GM12872 (cell line): ENCODE measurements at regions not wholly inside any gene's neighbourhood (a gene's known extent, or its start where the extent isn't known, plus 50 kb on each side); places are given as distances from the start of the nearest gene placed in this dataset.

ENCODE experiments used
- TF ChIP-seq, protein P1 (sequence below): IDR thresholded peaks from 3 replicates; pipeline ENCODE4 v1.5.1; 2011; ENCODE audit warnings: low read depth, mild to moderate bottlenecking, low read length, moderate library complexity; ENCODE audit not compliant: insufficient read depth

- TF ChIP-seq, protein P1, sequence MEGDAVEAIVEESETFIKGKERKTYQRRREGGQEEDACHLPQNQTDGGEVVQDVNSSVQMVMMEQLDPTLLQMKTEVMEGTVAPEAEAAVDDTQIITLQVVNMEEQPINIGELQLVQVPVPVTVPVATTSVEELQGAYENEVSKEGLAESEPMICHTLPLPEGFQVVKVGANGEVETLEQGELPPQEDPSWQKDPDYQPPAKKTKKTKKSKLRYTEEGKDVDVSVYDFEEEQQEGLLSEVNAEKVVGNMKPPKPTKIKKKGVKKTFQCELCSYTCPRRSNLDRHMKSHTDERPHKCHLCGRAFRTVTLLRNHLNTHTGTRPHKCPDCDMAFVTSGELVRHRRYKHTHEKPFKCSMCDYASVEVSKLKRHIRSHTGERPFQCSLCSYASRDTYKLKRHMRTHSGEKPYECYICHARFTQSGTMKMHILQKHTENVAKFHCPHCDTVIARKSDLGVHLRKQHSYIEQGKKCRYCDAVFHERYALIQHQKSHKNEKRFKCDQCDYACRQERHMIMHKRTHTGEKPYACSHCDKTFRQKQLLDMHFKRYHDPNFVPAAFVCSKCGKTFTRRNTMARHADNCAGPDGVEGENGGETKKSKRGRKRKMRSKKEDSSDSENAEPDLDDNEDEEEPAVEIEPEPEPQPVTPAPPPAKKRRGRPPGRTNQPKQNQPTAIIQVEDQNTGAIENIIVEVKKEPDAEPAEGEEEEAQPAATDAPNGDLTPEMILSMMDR = no peak
These were observed 499.7 kb downstream of the SLCO4C1 start for GRCh38 chr5:101796427-101796826.

DNA sequence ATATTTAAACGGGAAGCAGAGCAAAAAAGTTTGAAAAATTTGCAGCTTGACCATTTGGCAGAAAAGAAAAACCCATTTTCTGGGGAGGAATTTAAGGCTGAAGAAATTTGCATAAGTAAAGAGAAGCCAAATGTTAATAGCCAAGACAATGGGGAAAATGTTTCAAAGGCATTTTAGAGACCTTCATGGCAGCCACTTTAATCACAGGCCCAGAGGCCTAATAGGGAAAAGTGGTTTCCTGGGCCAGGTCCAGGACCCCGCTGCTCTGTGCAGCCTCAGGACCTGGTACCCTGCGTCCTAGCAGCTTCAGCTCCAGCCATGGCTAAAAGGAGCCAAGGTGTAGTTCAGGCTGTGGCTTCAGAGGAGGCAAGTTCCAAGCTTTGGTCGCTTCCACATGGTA, 507.3 kb downstream of the SLCO4C1 start:
- TF ChIP-seq, protein P1 = no peak

- TF ChIP-seq, protein P1 = no peak
These were observed 511.0 kb downstream of the SLCO4C1 start for GRCh38 chr5:101785090-101785489.

DNA sequence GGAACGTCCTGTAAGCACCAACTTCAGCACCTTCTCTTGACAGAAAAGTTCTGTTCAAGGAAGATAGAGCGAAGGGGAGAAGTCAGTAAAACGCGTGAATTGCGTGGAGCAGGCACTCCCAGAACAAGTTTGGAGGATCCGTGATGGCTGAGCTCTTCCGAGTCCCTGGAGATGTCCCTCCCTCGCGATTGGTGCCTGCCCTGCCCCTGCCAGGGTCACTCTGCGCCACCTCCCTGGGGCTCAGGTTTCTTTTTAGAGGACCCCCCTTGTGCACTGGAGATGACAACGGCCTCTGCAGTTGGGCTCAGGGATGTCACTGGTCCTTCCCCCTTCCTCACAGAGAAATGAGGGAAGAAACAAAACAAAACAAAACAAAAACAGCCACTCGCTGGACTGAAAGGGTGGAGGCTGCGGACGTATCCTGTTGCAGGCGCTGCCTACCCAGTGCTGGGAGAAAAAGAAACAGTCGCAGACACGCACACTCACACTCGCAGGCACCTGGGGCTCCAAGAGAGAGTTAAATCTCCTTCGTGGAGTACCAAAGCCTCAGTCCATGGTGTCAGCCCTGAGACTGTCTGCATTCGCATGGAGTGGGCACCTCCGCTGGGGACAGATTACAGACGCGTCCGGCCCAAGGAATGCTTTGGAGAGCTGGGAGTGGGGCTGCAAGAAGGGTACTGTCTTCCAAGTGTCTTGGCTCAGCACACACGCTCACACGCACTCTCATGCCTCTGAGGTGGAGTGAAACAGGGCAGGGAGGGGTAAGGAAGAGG, 512.7 kb downstream of the SLCO4C1 start:
- TF ChIP-seq, protein P1 = no peak

DNA sequence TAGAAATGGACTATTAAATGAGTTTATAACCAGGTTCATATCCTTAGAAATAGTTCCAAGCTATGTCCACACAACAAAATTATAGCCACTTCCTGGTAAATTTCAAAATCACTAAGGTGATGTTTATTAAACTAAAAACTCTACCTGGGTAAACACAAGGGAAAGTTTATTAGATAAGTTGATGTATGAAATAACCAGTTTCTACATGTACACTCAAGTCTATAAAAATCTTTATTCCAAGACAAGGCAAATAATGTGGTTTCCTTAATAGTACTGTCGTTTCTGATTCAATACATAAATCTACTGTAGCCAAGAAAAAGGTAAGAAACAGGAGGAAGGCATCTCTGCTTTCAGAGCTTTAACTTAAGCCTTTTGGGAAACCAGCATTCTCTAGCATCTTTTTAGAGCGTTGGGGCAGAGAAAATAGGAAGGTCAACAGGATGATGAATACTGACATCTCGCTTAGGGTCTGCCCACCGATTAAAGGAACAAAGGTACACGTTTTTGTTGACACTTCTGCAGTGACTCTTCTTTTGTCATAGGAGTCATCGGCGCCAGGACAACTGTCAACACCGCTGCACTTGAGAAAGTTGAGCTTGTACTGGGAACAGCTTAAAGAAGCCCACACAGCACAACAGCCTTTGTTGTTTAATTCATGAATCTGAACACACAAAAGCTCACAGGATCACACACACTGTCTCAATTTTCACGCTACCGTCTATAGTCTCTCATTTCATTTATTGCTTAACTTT, 513.6 kb downstream of the SLCO4C1 start:
- TF ChIP-seq, protein P1 = no peak

DNA sequence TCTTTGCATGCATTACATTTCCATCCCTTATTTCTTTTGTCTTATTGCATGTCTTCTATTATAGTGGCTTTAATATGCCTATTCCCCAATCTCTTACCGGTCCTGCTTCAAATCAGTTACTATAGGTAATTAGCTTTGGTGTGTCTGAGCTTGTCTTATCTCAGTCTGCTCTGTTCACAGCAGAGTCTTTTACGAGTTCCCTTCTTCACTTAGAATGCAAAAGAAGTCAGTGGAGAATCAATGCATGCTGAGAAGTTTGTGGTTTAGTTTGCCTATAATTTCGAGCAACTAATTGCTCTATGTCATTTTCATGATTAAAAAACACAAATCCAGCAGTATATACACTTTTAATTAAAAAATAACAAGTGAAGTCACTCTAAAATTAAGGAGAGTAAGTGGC, 545.0 kb downstream of the SLCO4C1 start:
- TF ChIP-seq, protein P1 = no peak

DNA sequence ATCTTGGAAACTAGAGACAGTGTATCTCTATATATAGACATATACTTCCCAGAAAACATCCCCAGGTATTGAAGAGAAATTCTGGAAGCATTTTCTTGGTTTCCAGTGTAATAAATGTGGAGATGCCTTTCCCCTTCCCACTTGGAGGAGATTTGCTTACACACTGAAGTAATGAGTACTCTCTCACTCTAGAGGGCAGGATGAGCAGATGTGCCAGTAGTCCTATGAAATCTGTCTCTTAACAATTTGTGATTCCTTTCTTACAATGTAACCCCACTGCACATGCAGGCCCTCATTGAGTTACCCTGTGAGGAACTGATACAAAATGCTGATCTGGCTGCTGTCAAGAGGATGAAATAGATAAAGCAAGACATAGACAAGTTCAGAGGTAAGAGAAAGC, 567.2 kb downstream of the SLCO4C1 start:
- TF ChIP-seq, protein P1 = 0 out of 3 replicates have a peak, but pooled peaks have one; percentile 16
